BLaER1 treated with 17β-estradiol and CSF1 and Interleukin-3, amounts not matched to agents 10 nM and 100 nM (cell line): ENCODE measurements at regions not wholly inside any gene's neighbourhood (a gene's known extent, or its start where the extent isn't known, plus 50 kb on each side); places are given as distances from the start of the nearest gene placed in this dataset.
A peak's percentile ranks its signal among the peaks of the same experiment; 100 is the strongest.

Experiments used
- H3K27ac ChIP-seq, 11 experiments: shearing (Covaris generic); formaldehyde crosslinking; 2 replicates each; pipeline ENCODE4 v1.8.1; 2022
- H3K27me3 ChIP-seq, 11 experiments: shearing (Covaris generic); formaldehyde crosslinking; 2 replicates each; pipeline ENCODE4 v1.8.1; 2022
- H3K36me3 ChIP-seq, 11 experiments: shearing (Covaris generic); formaldehyde crosslinking; 2 replicates each; pipeline ENCODE4 v1.8.1; 2022
- H3K4me1 ChIP-seq, 10 experiments: shearing (Covaris generic); formaldehyde crosslinking; 2 replicates each; pipeline ENCODE4 v1.8.1; 2022
- H3K4me2 ChIP-seq, 11 experiments: shearing (Covaris generic); formaldehyde crosslinking; 2 replicates each; pipeline ENCODE4 v1.8.1; 2022
- H3K4me3 ChIP-seq, 10 experiments: shearing (Covaris generic); formaldehyde crosslinking; 2 replicates each; pipeline ENCODE4 v1.8.1; 2022
- H3K9ac ChIP-seq, 11 experiments: shearing (Covaris generic); formaldehyde crosslinking; 2 replicates each; pipeline ENCODE4 v1.8.1; 2022
- H3K9me3 ChIP-seq, 11 experiments: shearing (Covaris generic); formaldehyde crosslinking; replicated peaks in 1 of 11; 2 replicates each; pipeline ENCODE4 v1.8.1; 2022
- H4K20me1 ChIP-seq, 11 experiments: shearing (Covaris generic); formaldehyde crosslinking; 2 replicates each; pipeline ENCODE4 v1.8.1; 2022
- Cebpa-rat ChIP-seq, 11 experiments: shearing (Covaris generic); IDR thresholded peaks; 2 replicates each; pipeline ENCODE4 v1.8.1; 2022

DNA sequence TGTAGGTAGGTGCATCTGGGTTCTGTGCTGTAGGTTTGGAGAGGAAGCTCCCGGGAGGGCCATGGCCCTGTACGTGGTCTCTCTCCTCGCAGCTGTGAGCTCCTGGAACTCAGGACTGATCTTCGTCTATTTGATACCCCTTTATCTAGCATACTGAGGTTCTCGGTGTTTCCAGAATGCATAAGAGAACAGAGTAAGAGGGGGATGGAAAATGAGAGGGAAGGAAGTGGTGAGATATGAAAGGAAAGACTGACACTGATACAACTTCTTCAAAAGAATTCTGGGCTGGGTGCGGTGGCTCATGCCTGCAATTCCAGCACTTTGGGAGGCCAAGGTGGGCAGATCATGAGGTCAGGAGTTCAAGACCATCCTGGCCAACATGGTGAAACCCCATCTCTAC, 90.7 kb downstream of the CHRD start:
- H3K4me3 ChIP-seq: 0 out of 20 replicates have a peak overlapping the region, but pooled peaks of 1 of the 10 experiments have one; percentile 3
- no peaks in the 10 kb centered on the region for H3K36me3 ChIP-seq
- H3K27ac ChIP-seq: peak overlapping the region in 9 of 11 experiments; percentile 0 to 97 (median 94); a peak in 16 of 22 replicates
- H4K20me1 ChIP-seq: no peaks in the 10 kb centered on the region
- H3K4me2 ChIP-seq: peak overlapping the region; percentile 59 to 91 (median 77)
- peaks cover 69 to 98% (median 93%) of the 10 kb centered on the region in 10 experiments for H3K4me1 ChIP-seq
- H3K27me3 ChIP-seq: no peaks in the 10 kb centered on the region
- TF ChIP-seq Cebpa-rat (IDR thresholded peaks at IDR 0.05): no peak
- peaks cover 0 to 12% (median 2%) of the 10 kb centered on the region in 11 experiments; a peak in 12 of 22 replicates for H3K9me3 ChIP-seq
- H3K9ac ChIP-seq: no peak overlapping the region; a peak in 1 of 22 replicates

DNA sequence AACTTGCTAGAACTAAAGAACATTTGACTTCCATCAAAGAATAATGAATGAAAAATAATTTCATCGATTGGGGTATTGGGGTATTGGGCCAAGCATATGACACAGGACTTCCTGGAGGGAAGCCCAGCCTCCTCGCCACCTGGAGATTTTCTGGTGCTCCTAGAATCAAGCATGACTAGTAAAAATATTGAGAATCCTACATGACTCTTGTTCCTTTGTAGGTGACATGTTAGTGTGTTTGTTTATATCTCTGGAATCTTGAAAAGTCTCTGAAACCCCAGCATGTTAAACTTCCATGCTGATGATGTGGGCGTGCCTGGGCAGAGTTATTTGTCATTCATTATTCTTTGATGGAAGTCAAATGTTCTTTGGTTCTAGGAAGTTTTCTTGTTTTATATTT, 90.1 kb upstream of the EPHB3 start:
- Histone ChIP-seq H3K27me3 (no peaks in the 10 kb centered on the region), H3K9ac (peak overlapping the region in 1 of 11 experiments; percentile 26; a peak in 1 of 22 replicates), H3K4me2 (peak overlapping the region; percentile 44 to 91 (median 77); a peak in 21 of 22 replicates), H4K20me1 (no peaks in the 10 kb centered on the region), H3K27ac (peak overlapping the region in 9 of 11 experiments; percentile 0 to 97 (median 94); a peak in 16 of 22 replicates), H3K4me3 (no peak overlapping the region), H3K4me1 (peaks cover 60 to 89% (median 84%) of the 10 kb centered on the region in 10 experiments), H3K36me3 (no peaks in the 10 kb centered on the region), H3K9me3 (peaks cover 0 to 21% (median 9%) of the 10 kb centered on the region in 11 experiments; a peak in 14 of 22 replicates)
- TF ChIP-seq Cebpa-rat (IDR thresholded peaks at IDR 0.05): no peak

- Histone ChIP-seq H3K4me1 (peaks cover 48 to 75% (median 69%) of the 10 kb centered on the region in 10 experiments), H3K9me3 (peaks cover 0 to 35% (median 19%) of the 10 kb centered on the region in 11 experiments; a peak in 20 of 22 replicates), H3K27me3 (no peaks in the 10 kb centered on the region)
Measured at GRCh38 chr3:184472723-184473428, 88.7 kb upstream of the EPHB3 start.

DNA sequence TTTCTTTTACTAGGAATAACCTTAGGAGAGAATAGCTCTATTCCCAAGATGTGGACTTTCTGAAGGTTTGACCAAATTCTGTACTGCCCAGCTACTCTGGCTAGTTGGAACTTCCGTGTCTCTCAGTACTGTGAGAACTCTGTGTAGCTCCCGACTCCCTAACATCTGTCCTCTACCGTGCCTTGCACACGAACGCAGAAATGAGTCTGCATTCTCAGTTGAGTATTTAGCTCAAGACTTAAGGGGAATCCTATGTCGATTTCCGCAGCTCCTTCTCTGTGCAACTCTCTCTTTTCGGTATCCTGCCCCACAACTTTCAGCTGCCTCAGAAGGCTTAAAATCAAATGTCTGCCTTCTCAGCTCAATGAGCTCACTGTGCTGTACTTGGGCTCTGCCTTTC, 86.7 kb upstream of the EPHB3 start:
- no peaks in the 10 kb centered on the region for H4K20me1 ChIP-seq
- no peaks in the 10 kb centered on the region for H3K36me3 ChIP-seq
- TF ChIP-seq Cebpa-rat (IDR thresholded peaks at IDR 0.05): no peak
- peak overlapping the region in 8 of 11 experiments; percentile 8 to 87 (median 38); a peak in 10 of 22 replicates for H3K4me2 ChIP-seq
- H3K9ac ChIP-seq: no peak overlapping the region
- peaks cover 0 to 36% (median 22%) of the 10 kb centered on the region in 11 experiments; a peak in 20 of 22 replicates for H3K9me3 ChIP-seq
- H3K27ac ChIP-seq: peak overlapping the region in 8 of 11 experiments; percentile 3 to 95 (median 69); a peak in 13 of 22 replicates
- H3K4me1 ChIP-seq: peaks cover 49 to 60% (median 54%) of the 10 kb centered on the region in 10 experiments
- H3K27me3 ChIP-seq: no peaks in the 10 kb centered on the region
- no peak overlapping the region for H3K4me3 ChIP-seq

More at GRCh38 chr3:184472723-184473428, 88.7 kb upstream of the EPHB3 start:
- Histone ChIP-seq H3K27ac (peak overlapping the region; percentile 73 to 97 (median 94); a peak in 21 of 22 replicates), H4K20me1 (no peaks in the 10 kb centered on the region), H3K36me3 (no peaks in the 10 kb centered on the region), H3K4me2 (peak overlapping the region; percentile 69 to 87 (median 78)), H3K9ac (peak overlapping the region; percentile 46 to 84 (median 77); a peak in 21 of 22 replicates), H3K4me3 (peak overlapping the region in 8 of 10 experiments; percentile 26 to 55 (median 39); a peak in 15 of 20 replicates)
- TF ChIP-seq Cebpa-rat (IDR thresholded peaks at IDR 0.05): no peak

DNA sequence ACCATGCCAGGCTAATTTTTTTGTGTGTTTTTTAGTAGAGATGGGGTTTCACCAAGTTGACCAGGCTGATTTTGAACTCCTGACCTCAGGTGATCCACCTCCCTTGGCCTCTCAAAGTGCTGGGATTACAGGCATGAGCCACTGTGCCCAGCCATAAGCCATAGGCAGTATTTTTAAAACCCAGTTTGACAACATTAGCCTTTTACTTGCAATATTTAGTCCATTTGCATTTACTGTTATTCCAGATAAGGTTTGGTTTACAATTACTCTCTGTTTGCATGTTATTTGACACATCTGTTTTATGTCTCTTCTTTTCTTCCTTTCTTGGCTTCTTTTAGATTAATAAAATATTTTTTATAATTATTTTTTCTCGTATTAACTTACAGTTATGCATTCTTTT, 83.6 kb upstream of the EPHB3 start:
- no peak overlapping the region for H3K4me2 ChIP-seq
- no peaks in the 10 kb centered on the region for H3K27me3 ChIP-seq
- no peaks in the 10 kb centered on the region for H4K20me1 ChIP-seq
- TF ChIP-seq Cebpa-rat (IDR thresholded peaks at IDR 0.05): no peak
- H3K4me3 ChIP-seq: no peak overlapping the region
- H3K4me1 ChIP-seq: peaks cover 32 to 58% (median 40%) of the 10 kb centered on the region in 10 experiments
- H3K9me3 ChIP-seq: peaks cover 0 to 38% (median 21%) of the 10 kb centered on the region in 11 experiments; a peak in 20 of 22 replicates
- H3K9ac ChIP-seq: no peak overlapping the region
- H3K36me3 ChIP-seq: no peaks in the 10 kb centered on the region
- H3K27ac ChIP-seq: no peak overlapping the region

- H3K4me2 ChIP-seq: peak overlapping the region in 4 of 11 experiments; percentile 29 to 69 (median 56); a peak in 6 of 22 replicates
- no peaks in the 10 kb centered on the region for H4K20me1 ChIP-seq
- no peak for TF ChIP-seq Cebpa-rat (IDR thresholded peaks at IDR 0.05)
- no peak overlapping the region for H3K27ac ChIP-seq
- no peak overlapping the region for H3K4me3 ChIP-seq
- no peak overlapping the region for H3K9ac ChIP-seq
- no peaks in the 10 kb centered on the region for H3K36me3 ChIP-seq
- H3K27me3 ChIP-seq: no peaks in the 10 kb centered on the region
- H3K9me3 ChIP-seq: peaks cover 0 to 38% (median 21%) of the 10 kb centered on the region in 11 experiments; a peak in 20 of 22 replicates
- H3K4me1 ChIP-seq: peaks cover 17 to 42% (median 25%) of the 10 kb centered on the region in 10 experiments
Measured at GRCh38 chr3:184479426-184480126, 82.0 kb upstream of the EPHB3 start.

- H3K27ac ChIP-seq: no peak overlapping the region; a peak in 1 of 22 replicates
- H3K4me2 ChIP-seq: peak overlapping the region in 3 of 11 experiments; percentile 54 to 69 (median 57); a peak in 5 of 22 replicates
- H3K9ac ChIP-seq: no peak overlapping the region
- no peaks in the 10 kb centered on the region for H3K27me3 ChIP-seq
- no peaks in the 10 kb centered on the region for H4K20me1 ChIP-seq
- no peaks in the 10 kb centered on the region for H3K36me3 ChIP-seq
- H3K4me1 ChIP-seq: peaks cover 11 to 36% (median 20%) of the 10 kb centered on the region in 10 experiments
- H3K9me3 ChIP-seq: peaks cover 0 to 29% (median 18%) of the 10 kb centered on the region in 11 experiments; a peak in 20 of 22 replicates
- no peak overlapping the region for H3K4me3 ChIP-seq
- TF ChIP-seq Cebpa-rat (IDR thresholded peaks at IDR 0.05): no peak
Measured at GRCh38 chr3:184480831-184481230, 80.8 kb upstream of the EPHB3 start.

- Histone ChIP-seq H4K20me1 (no peaks in the 10 kb centered on the region), H3K4me2 (peak overlapping the region in 10 of 11 experiments; percentile 31 to 60 (median 37); a peak in 20 of 22 replicates), H3K9me3 (peaks cover 0 to 16% (median 10%) of the 10 kb centered on the region in 11 experiments; a peak in 18 of 22 replicates), H3K36me3 (no peaks in the 10 kb centered on the region), H3K27ac (peak overlapping the region in 2 of 11 experiments; percentile 24 to 42; a peak in 2 of 22 replicates), H3K4me3 (no peak overlapping the region), H3K9ac (no peak overlapping the region), H3K4me1 (peaks cover 11 to 36% (median 20%) of the 10 kb centered on the region in 10 experiments), H3K27me3 (no peaks in the 10 kb centered on the region)
- TF ChIP-seq Cebpa-rat (IDR thresholded peaks at IDR 0.05): no peak
Measured at GRCh38 chr3:184481984-184482671, 79.5 kb upstream of the EPHB3 start.
